Testis (tissue), 2 donors: ENCODE measurements at regions not wholly inside any gene's neighbourhood (a gene's known extent, or its start where the extent isn't known, plus 50 kb on each side); places are given as distances from the start of the nearest gene placed in this dataset.
"Not testable (repeated sequence)": the region's sequence is repeated elsewhere in the genome, so short reads cannot be mapped to it uniquely, and the experiment has no call there.

Experiments used
- CTCF ChIP-seq, 3 experiments: fragments of 450-650 bp in 2 of 3; fragments of 200-600 bp in 1 of 3; sonication (generic) in 1 of 3; IDR thresholded peaks; one replicate each; pipeline ENCODE4 v1.5.1; 2016 to 2019; ENCODE audit warnings: antibody characterized with exemption in 3 of 3, mild to moderate bottlenecking in 2 of 3, moderate library complexity in 1 of 3
- POLR2A ChIP-seq: fragments of 450-650 bp; IDR thresholded peaks from one replicate; pipeline ENCODE4 v1.6.1; 2017; ENCODE audit warnings: antibody characterized with exemption, mild to moderate bottlenecking, moderate library complexity

DNA sequence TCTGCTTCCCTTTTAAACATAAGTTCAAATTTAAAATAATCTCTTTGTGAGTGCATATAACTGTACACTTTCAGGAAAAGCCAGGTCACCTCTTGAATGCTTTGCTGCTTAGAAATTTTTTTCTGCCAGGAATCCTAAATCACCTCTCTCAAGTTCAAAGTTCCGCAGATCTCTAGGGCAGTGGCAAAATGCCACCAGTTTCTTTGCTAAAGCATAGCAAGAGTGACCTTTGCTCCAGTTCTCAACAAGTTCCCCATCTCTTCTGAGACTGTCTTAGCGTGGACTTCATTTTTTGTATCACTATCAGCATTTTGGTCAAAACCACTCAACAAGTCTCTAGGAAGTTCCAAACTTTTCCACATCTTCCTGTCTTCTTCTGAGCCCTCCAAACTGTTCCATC lies 249.7 kb upstream of the COPS8 start:
- TF ChIP-seq CTCF (IDR thresholded peaks at IDR 0.05); POLR2A: not testable (repeated sequence)
